ENCODE measurements at regions not wholly inside any gene's neighbourhood (a gene's known extent, or its start where the extent isn't known, plus 50 kb on each side); places are given as distances from the start of the nearest gene placed in this dataset.
"Not testable (repeated sequence)": the region's sequence is repeated elsewhere in the genome, so short reads cannot be mapped to it uniquely, and the experiment has no call there.

GRCh38 chr13:54440853-54441400 is 1412.3 kb downstream of the OLFM4 start:
- CTCF ChIA-PET; POLR2A ChIA-PET; H3K36me3 Mint-ChIP-seq (ENCODE audit: low read depth); H3K27me3 Mint-ChIP-seq; intact Hi-C loops (cut with DNase I, micrococcal nuclease); ATAC-seq; DNase-seq; H3K9me3 Mint-ChIP-seq (ENCODE audit: low read depth); H3K4me1 Mint-ChIP-seq; H3K27ac Mint-ChIP-seq; H3K4me3 Mint-ChIP-seq: not testable (repeated sequence)

- no peaks in the 10 kb centered on the region for H3K36me3 Mint-ChIP-seq (ENCODE audit: low read depth)
- H3K4me1 Mint-ChIP-seq, result no peaks in the 10 kb centered on the region
- H3K4me3 Mint-ChIP-seq, result no peak overlapping the region
- intact Hi-C loops (cut with DNase I, micrococcal nuclease), result no loop called here
- DNase-seq (no peak), ATAC-seq (no peak)
- H3K9me3 Mint-ChIP-seq (ENCODE audit: low read depth), result peaks cover 4% of the 10 kb centered on the region
- H3K27me3 Mint-ChIP-seq, result no peaks in the 10 kb centered on the region
- ChIA-PET CTCF (no interaction called here), POLR2A (no interaction called here)
- H3K27ac Mint-ChIP-seq, result no peak overlapping the region
These were observed 1416.8 kb downstream of the OLFM4 start for GRCh38 chr13:54445453-54445852.

- Mint-ChIP-seq H3K36me3 (ENCODE audit: low read depth) (no peaks in the 10 kb centered on the region), H3K9me3 (ENCODE audit: low read depth) (peaks cover 4% of the 10 kb centered on the region), H3K27ac (no peak overlapping the region), H3K4me3 (no peak overlapping the region), H3K27me3 (no peaks in the 10 kb centered on the region), H3K4me1 (no peaks in the 10 kb centered on the region)
- ChIA-PET CTCF (no interaction called here), POLR2A (no interaction called here)
- intact Hi-C loops (cut with DNase I, micrococcal nuclease), result no loop called here
- DNase-seq (no peak), ATAC-seq (no peak)
These were observed 1417.3 kb downstream of the OLFM4 start for GRCh38 chr13:54445865-54446264.

GRCh38 chr13:54449922-54450321 is 1421.3 kb downstream of the OLFM4 start:
- intact Hi-C loops (cut with DNase I, micrococcal nuclease), result no loop called here
- Mint-ChIP-seq H3K27ac (no peak overlapping the region), H3K27me3 (no peaks in the 10 kb centered on the region), H3K36me3 (ENCODE audit: low read depth) (no peaks in the 10 kb centered on the region), H3K9me3 (ENCODE audit: low read depth) (peaks cover 11% of the 10 kb centered on the region), H3K4me3 (no peak overlapping the region), H3K4me1 (no peaks in the 10 kb centered on the region)
- CTCF ChIA-PET, result no interaction called here
- ATAC-seq (no peak), DNase-seq (no peak)
- POLR2A ChIA-PET, result no interaction called here

GRCh38 chr13:54484166-54484565 is 1455.6 kb downstream of the OLFM4 start:
- H3K27ac Mint-ChIP-seq, result no peak overlapping the region
- H3K4me1 Mint-ChIP-seq, result no peaks in the 10 kb centered on the region
- H3K4me3 Mint-ChIP-seq, result no peak overlapping the region
- H3K9me3 Mint-ChIP-seq (ENCODE audit: low read depth), result peaks cover 6% of the 10 kb centered on the region
- no peak for DNase-seq
- H3K27me3 Mint-ChIP-seq, result no peaks in the 10 kb centered on the region
- H3K36me3 Mint-ChIP-seq (ENCODE audit: low read depth), result no peaks in the 10 kb centered on the region
- intact Hi-C loops (cut with DNase I, micrococcal nuclease), result no loop called here
- ATAC-seq, result no peak
- ChIA-PET POLR2A (no interaction called here), CTCF (no interaction called here)

GRCh38 chr13:54486421-54487166 is 1458.0 kb downstream of the OLFM4 start:
- POLR2A ChIA-PET, result no interaction called here
- ATAC-seq, result no peak
- DNase-seq, result no peak

GRCh38 chr13:54489359-54489758 is 1460.7 kb downstream of the OLFM4 start:
- Mint-ChIP-seq H3K9me3 (ENCODE audit: low read depth) (peaks cover 11% of the 10 kb centered on the region), H3K27ac (no peak overlapping the region), H3K4me1 (no peaks in the 10 kb centered on the region), H3K27me3 (no peaks in the 10 kb centered on the region), H3K36me3 (ENCODE audit: low read depth) (no peaks in the 10 kb centered on the region), H3K4me3 (no peak overlapping the region)
- DNase-seq (no peak), ATAC-seq (no peak)
- intact Hi-C loops (cut with DNase I, micrococcal nuclease), result no loop called here
- POLR2A ChIA-PET, result no interaction called here
- CTCF ChIA-PET, result no interaction called here

More at GRCh38 chr13:54486421-54487166, 1458.0 kb downstream of the OLFM4 start:
- intact Hi-C loops (cut with DNase I, micrococcal nuclease), result no loop called here
- H3K27me3 Mint-ChIP-seq, result no peaks in the 10 kb centered on the region
- H3K36me3 Mint-ChIP-seq (ENCODE audit: low read depth), result no peaks in the 10 kb centered on the region
- CTCF ChIA-PET, result no interaction called here
- no peak overlapping the region for H3K4me3 Mint-ChIP-seq
- H3K9me3 Mint-ChIP-seq (ENCODE audit: low read depth), result peaks cover 12% of the 10 kb centered on the region
- H3K4me1 Mint-ChIP-seq, result no peaks in the 10 kb centered on the region
- H3K27ac Mint-ChIP-seq, result no peak overlapping the region

- intact Hi-C loops (cut with DNase I, micrococcal nuclease), result no loop called here
- DNase-seq, result no peak
- Mint-ChIP-seq H3K27ac (no peak overlapping the region), H3K4me3 (no peak overlapping the region), H3K36me3 (ENCODE audit: low read depth) (no peaks in the 10 kb centered on the region), H3K4me1 (no peaks in the 10 kb centered on the region), H3K27me3 (no peaks in the 10 kb centered on the region), H3K9me3 (ENCODE audit: low read depth) (peaks cover 24% of the 10 kb centered on the region)
- ATAC-seq, result no peak
- ChIA-PET CTCF (no interaction called here), POLR2A (no interaction called here)
These were observed 1464.4 kb downstream of the OLFM4 start for GRCh38 chr13:54492995-54493394.

GRCh38 chr13:54511366-54511765 is 1482.8 kb downstream of the OLFM4 start:
- DNase-seq (no peak), ATAC-seq (no peak)
- Mint-ChIP-seq H3K4me3 (no peak overlapping the region), H3K27ac (no peak overlapping the region), H3K9me3 (ENCODE audit: low read depth) (peaks cover 8% of the 10 kb centered on the region), H3K36me3 (ENCODE audit: low read depth) (no peaks in the 10 kb centered on the region), H3K4me1 (no peaks in the 10 kb centered on the region), H3K27me3 (no peaks in the 10 kb centered on the region)
- ChIA-PET POLR2A (no interaction called here), CTCF (no interaction called here)
- intact Hi-C loops (cut with DNase I, micrococcal nuclease), result no loop called here

GRCh38 chr13:54513254-54513653 is 1484.6 kb downstream of the OLFM4 start:
- ChIA-PET CTCF (no interaction called here), POLR2A (no interaction called here)
- Mint-ChIP-seq H3K4me1 (no peaks in the 10 kb centered on the region), H3K36me3 (ENCODE audit: low read depth) (no peaks in the 10 kb centered on the region), H3K27ac (no peak overlapping the region), H3K27me3 (no peaks in the 10 kb centered on the region), H3K9me3 (ENCODE audit: low read depth) (peaks cover 5% of the 10 kb centered on the region), H3K4me3 (no peak overlapping the region)
- ATAC-seq (no peak), DNase-seq (no peak)
- intact Hi-C loops (cut with DNase I, micrococcal nuclease), result no loop called here

GRCh38 chr13:54536112-54536511 is 1507.5 kb downstream of the OLFM4 start:
- peaks cover 7% of the 10 kb centered on the region for H3K9me3 Mint-ChIP-seq (ENCODE audit: low read depth)
- no peak overlapping the region for H3K4me3 Mint-ChIP-seq
- intact Hi-C loops (cut with DNase I, micrococcal nuclease), result no loop called here
- H3K27ac Mint-ChIP-seq, result no peak overlapping the region
- no peaks in the 10 kb centered on the region for H3K4me1 Mint-ChIP-seq
- POLR2A ChIA-PET, result no interaction called here
- DNase-seq (no peak), ATAC-seq (no peak)
- H3K36me3 Mint-ChIP-seq (ENCODE audit: low read depth), result no peaks in the 10 kb centered on the region
- H3K27me3 Mint-ChIP-seq, result no peaks in the 10 kb centered on the region
- CTCF ChIA-PET, result no interaction called here

- Mint-ChIP-seq H3K27me3 (no peaks in the 10 kb centered on the region), H3K4me1 (no peaks in the 10 kb centered on the region), H3K4me3 (no peak overlapping the region), H3K9me3 (ENCODE audit: low read depth) (peaks cover 3% of the 10 kb centered on the region), H3K27ac (no peak overlapping the region), H3K36me3 (ENCODE audit: low read depth) (no peaks in the 10 kb centered on the region)
- ChIA-PET POLR2A (no interaction called here), CTCF (no interaction called here)
- intact Hi-C loops (cut with DNase I, micrococcal nuclease), result no loop called here
- DNase-seq (no peak), ATAC-seq (no peak)
These were observed 1534.7 kb downstream of the OLFM4 start for GRCh38 chr13:54563286-54563685.
